WTC11 (cell line): ENCODE measurements at regions not wholly inside any gene's neighbourhood (a gene's known extent, or its start where the extent isn't known, plus 50 kb on each side); places are given as distances from the start of the nearest gene placed in this dataset.

Source experiments
- ATAC-seq: fragments of 200-7000 bp; cut with Tn5 transposase; 2 replicates; pipeline ENCODE4 v1.10.0; 2021; ENCODE audit warnings: mild to moderate bottlenecking, moderate library complexity
- CTCF ChIA-PET: fragments of 300-600 bp; sonication (Branson Sonifier 250); formaldehyde crosslinking; loops from one replicate; lab custom pipeline; 2021; ENCODE audit warnings: antibody characterized with exemption; lab: Charles Lee
- POLR2A ChIA-PET: fragments of 350-600 bp; sonication (Branson Sonifier 250); formaldehyde crosslinking; loops from one replicate; lab custom pipeline; 2021; ENCODE audit warnings: antibody characterized with exemption; lab: Charles Lee
- DNase-seq: peaks from one replicate; pipeline ENCODE4 v3.0.0; 2021; ENCODE audit warnings: low spot score
- H3K27ac Mint-ChIP-seq: 2 replicates; pipeline ENCODE4 v1.8.0; 2021; ENCODE audit warnings: mixed read lengths
- H3K27me3 Mint-ChIP-seq: 2 replicates; pipeline ENCODE4 v1.8.0; 2021; ENCODE audit warnings: low read depth, mild to moderate bottlenecking, moderate library complexity, mixed read lengths
- H3K36me3 Mint-ChIP-seq: 2 replicates; pipeline ENCODE4 v1.8.0; 2021; ENCODE audit warnings: mixed read lengths
- H3K4me1 Mint-ChIP-seq: 2 replicates; pipeline ENCODE4 v1.8.0; 2022; ENCODE audit warnings: mixed read lengths
- H3K4me3 Mint-ChIP-seq: 2 replicates; pipeline ENCODE4 v1.8.0; 2021; ENCODE audit warnings: mild to moderate bottlenecking, moderate library complexity, mixed read lengths
- H3K9me3 Mint-ChIP-seq: 2 replicates; pipeline ENCODE4 v1.8.0; 2021; ENCODE audit warnings: mixed read lengths
- FOXP1 ChIP-seq: sonication (generic); formaldehyde crosslinking; IDR thresholded peaks from 2 replicates; pipeline ENCODE4 v1.8.0; 2022; ENCODE audit warnings: missing genetic modification reagents, mild to moderate bottlenecking, moderate library complexity, borderline replicate concordance
- GTF2I ChIP-seq: fragments of 250-450 bp; sonication (Bioruptor Pico); conservative IDR thresholded peaks from 2 replicates; pipeline ENCODE4 v1.4.0; 2021; ENCODE audit warnings: mild to moderate bottlenecking
- JUN ChIP-seq: sonication (generic); formaldehyde crosslinking; IDR thresholded peaks from 2 replicates; pipeline ENCODE4 v1.8.0; 2023; ENCODE audit warnings: mild to moderate bottlenecking, missing genetic modification reagents
- MXD4 ChIP-seq: fragments of 250-450 bp; sonication (Bioruptor Pico); IDR thresholded peaks from 2 replicates; pipeline ENCODE4 v1.8.0; 2021; ENCODE audit warnings: mild to moderate bottlenecking, moderate library complexity, borderline replicate concordance
- NFE2L1 ChIP-seq: sonication (generic); formaldehyde crosslinking; IDR thresholded peaks from 2 replicates; pipeline ENCODE4 v1.8.1; 2023; ENCODE audit warnings: missing genetic modification reagents
- TEAD1 ChIP-seq: sonication (generic); formaldehyde crosslinking; IDR thresholded peaks from 2 replicates; pipeline ENCODE4 v1.8.0; 2022; ENCODE audit warnings: mild to moderate bottlenecking, missing genetic modification reagents
- TP53 ChIP-seq: sonication (generic); formaldehyde crosslinking; IDR thresholded peaks from 2 replicates; pipeline ENCODE4 v1.8.1; 2023; ENCODE audit warnings: mild to moderate bottlenecking, missing genetic modification reagents
- ZNF396 ChIP-seq: fragments of 250-450 bp; sonication (Bioruptor Pico); IDR thresholded peaks from 2 replicates; pipeline ENCODE4 v1.8.0; 2021; ENCODE audit warnings: mild to moderate bottlenecking, moderate library complexity, borderline replicate concordance
- TF ChIP-seq, protein P1 (sequence below): sonication (generic); formaldehyde crosslinking; IDR thresholded peaks from 2 replicates; pipeline ENCODE4 v1.8.1; 2022; ENCODE audit warnings: missing genetic modification reagents, borderline replicate concordance
- TF ChIP-seq, protein P2 (sequence below): sonication (generic); formaldehyde crosslinking; conservative IDR thresholded peaks from 2 replicates; pipeline ENCODE4 v1.8.1; 2022; ENCODE audit warnings: mild to moderate bottlenecking, missing genetic modification reagents
- TF ChIP-seq, protein P3 (sequence below): fragments of 250-450 bp; sonication (Bioruptor Pico); IDR thresholded peaks from 2 replicates; pipeline ENCODE4 v1.9.0; 2021; ENCODE audit warnings: mild to moderate bottlenecking, borderline replicate concordance
- TF ChIP-seq, protein P4 (sequence below): sonication (generic); formaldehyde crosslinking; IDR thresholded peaks from 2 replicates; pipeline ENCODE4 v1.8.0; 2023; ENCODE audit warnings: missing genetic modification reagents
- TF ChIP-seq, protein P5 (sequence below): sonication (generic); formaldehyde crosslinking; IDR thresholded peaks from 2 replicates; pipeline ENCODE4 v1.8.1; 2023; ENCODE audit warnings: mild to moderate bottlenecking, moderate library complexity, missing genetic modification reagents
- TF ChIP-seq, protein P6 (sequence below): fragments of 250-450 bp; sonication (Bioruptor Pico); IDR thresholded peaks from 2 replicates; pipeline ENCODE4 v1.9.0; 2021; ENCODE audit warnings: mild to moderate bottlenecking
- TF ChIP-seq, protein P7 (sequence below): sonication (generic); formaldehyde crosslinking; IDR thresholded peaks from 2 replicates; pipeline ENCODE4 v1.8.1; 2023; ENCODE audit warnings: mild to moderate bottlenecking, missing genetic modification reagents, moderate library complexity
- TF ChIP-seq, protein P8 (sequence below): sonication (generic); formaldehyde crosslinking; IDR thresholded peaks from 2 replicates; pipeline ENCODE4 v1.8.0; 2023; ENCODE audit warnings: missing genetic modification reagents, mild to moderate bottlenecking, borderline replicate concordance

DNA sequence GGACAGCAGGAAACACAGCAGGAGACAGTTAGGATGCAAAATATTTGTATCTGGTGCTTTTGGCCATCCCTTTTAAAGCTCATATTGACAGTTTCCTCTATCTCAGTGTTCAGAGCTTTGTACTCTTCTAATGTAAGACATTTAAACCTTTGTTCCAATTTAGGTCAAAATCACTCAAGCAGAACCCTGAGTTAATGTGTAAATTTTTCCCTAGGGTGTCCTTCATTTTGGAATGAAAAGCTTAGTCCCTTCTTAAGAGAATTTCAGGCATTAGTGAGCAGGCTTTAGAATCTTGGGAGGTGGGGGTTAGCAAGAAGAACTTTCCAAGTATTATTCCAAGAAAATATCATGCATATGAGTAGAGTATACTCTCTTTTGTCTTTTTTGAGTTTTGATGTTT, 188.7 kb downstream of the GBA3 start:
- no peak overlapping the region for H3K27ac Mint-ChIP-seq
- TF ChIP-seq, protein P1, sequence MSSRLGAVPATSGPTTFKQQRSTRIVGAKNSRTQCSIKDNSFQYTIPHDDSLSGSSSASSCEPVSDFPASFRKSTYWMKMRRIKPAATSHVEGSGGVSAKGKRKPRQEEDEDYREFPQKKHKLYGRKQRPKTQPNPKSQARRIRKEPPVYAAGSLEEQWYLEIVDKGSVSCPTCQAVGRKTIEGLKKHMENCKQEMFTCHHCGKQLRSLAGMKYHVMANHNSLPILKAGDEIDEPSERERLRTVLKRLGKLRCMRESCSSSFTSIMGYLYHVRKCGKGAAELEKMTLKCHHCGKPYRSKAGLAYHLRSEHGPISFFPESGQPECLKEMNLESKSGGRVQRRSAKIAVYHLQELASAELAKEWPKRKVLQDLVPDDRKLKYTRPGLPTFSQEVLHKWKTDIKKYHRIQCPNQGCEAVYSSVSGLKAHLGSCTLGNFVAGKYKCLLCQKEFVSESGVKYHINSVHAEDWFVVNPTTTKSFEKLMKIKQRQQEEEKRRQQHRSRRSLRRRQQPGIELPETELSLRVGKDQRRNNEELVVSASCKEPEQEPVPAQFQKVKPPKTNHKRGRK (CRISPR knock-in tag) = no peak
- no peak for TF ChIP-seq ZNF396 (CRISPR knock-in tag)
- H3K36me3 Mint-ChIP-seq = peaks cover 32% of the 10 kb centered on the region
- peaks cover 27% of the 10 kb centered on the region for H3K4me1 Mint-ChIP-seq
- CTCF ChIA-PET = interaction anchor here (1.3 kb wide), 1 partner anchor 17 kb away, joined by 3 read pairs; no protein-coding TSS in a partner anchor
- ATAC-seq = no peak
- H3K9me3 Mint-ChIP-seq = peaks cover 43% of the 10 kb centered on the region
- DNase-seq = no peak
- POLR2A ChIA-PET = no interaction called here
- H3K27me3 Mint-ChIP-seq = peaks cover 6% of the 10 kb centered on the region
- no peak overlapping the region for H3K4me3 Mint-ChIP-seq

DNA sequence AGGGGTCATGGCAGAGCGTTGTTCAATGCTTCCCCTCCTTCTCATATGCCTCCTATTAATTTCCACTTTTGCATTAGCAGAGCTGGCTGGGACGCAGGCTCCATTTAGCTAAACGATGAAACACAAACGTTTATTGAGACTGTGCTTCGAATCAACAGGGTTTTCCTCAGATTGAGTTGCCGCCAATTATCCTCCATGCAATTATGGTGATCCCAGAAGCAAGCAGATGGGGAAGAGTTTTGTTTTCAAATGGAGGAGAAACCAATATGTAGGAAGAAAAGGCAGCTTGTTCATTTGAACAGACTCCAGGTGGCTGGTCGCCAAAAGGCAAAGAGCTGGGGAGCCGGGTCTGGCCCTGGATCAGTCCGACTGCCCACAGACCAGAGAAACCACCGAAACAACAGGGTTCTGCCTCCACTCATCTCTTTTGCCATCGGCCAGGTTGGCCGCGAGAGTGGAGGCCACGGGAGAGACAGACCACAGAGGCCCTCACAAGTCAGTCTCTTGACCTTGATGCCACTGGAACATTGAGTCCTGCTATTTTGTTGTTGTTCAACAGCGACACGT, 184.8 kb downstream of the GBA3 start:
- Mint-ChIP-seq H3K4me3 (no peak overlapping the region), H3K9me3 (peaks cover 20% of the 10 kb centered on the region), H3K36me3 (peaks cover 6% of the 10 kb centered on the region), H3K27me3 (peaks cover 6% of the 10 kb centered on the region), H3K27ac (no peak overlapping the region), H3K4me1 (peaks cover 14% of the 10 kb centered on the region)
- ATAC-seq (no peak), DNase-seq (no peak)
- POLR2A ChIA-PET = no interaction called here
- no peak for TF ChIP-seq TP53 (CRISPR knock-in tag)
- TF ChIP-seq, protein P2, sequence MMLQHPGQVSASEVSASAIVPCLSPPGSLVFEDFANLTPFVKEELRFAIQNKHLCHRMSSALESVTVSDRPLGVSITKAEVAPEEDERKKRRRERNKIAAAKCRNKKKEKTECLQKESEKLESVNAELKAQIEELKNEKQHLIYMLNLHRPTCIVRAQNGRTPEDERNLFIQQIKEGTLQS (CRISPR knock-in tag) = no peak
- TF ChIP-seq TEAD1 (CRISPR knock-in tag) = no peak
- TF ChIP-seq NFE2L1 (CRISPR knock-in tag) = no peak
- TF ChIP-seq, protein P3, sequence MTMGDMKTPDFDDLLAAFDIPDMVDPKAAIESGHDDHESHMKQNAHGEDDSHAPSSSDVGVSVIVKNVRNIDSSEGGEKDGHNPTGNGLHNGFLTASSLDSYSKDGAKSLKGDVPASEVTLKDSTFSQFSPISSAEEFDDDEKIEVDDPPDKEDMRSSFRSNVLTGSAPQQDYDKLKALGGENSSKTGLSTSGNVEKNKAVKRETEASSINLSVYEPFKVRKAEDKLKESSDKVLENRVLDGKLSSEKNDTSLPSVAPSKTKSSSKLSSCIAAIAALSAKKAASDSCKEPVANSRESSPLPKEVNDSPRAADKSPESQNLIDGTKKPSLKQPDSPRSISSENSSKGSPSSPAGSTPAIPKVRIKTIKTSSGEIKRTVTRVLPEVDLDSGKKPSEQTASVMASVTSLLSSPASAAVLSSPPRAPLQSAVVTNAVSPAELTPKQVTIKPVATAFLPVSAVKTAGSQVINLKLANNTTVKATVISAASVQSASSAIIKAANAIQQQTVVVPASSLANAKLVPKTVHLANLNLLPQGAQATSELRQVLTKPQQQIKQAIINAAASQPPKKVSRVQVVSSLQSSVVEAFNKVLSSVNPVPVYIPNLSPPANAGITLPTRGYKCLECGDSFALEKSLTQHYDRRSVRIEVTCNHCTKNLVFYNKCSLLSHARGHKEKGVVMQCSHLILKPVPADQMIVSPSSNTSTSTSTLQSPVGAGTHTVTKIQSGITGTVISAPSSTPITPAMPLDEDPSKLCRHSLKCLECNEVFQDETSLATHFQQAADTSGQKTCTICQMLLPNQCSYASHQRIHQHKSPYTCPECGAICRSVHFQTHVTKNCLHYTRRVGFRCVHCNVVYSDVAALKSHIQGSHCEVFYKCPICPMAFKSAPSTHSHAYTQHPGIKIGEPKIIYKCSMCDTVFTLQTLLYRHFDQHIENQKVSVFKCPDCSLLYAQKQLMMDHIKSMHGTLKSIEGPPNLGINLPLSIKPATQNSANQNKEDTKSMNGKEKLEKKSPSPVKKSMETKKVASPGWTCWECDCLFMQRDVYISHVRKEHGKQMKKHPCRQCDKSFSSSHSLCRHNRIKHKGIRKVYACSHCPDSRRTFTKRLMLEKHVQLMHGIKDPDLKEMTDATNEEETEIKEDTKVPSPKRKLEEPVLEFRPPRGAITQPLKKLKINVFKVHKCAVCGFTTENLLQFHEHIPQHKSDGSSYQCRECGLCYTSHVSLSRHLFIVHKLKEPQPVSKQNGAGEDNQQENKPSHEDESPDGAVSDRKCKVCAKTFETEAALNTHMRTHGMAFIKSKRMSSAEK = no peak
- no peak for TF ChIP-seq JUN (CRISPR knock-in tag)
- TF ChIP-seq, protein P4, sequence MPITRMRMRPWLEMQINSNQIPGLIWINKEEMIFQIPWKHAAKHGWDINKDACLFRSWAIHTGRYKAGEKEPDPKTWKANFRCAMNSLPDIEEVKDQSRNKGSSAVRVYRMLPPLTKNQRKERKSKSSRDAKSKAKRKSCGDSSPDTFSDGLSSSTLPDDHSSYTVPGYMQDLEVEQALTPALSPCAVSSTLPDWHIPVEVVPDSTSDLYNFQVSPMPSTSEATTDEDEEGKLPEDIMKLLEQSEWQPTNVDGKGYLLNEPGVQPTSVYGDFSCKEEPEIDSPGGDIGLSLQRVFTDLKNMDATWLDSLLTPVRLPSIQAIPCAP = no peak
- TF ChIP-seq, protein P1 (CRISPR knock-in tag) = no peak
- TF ChIP-seq, protein P5, sequence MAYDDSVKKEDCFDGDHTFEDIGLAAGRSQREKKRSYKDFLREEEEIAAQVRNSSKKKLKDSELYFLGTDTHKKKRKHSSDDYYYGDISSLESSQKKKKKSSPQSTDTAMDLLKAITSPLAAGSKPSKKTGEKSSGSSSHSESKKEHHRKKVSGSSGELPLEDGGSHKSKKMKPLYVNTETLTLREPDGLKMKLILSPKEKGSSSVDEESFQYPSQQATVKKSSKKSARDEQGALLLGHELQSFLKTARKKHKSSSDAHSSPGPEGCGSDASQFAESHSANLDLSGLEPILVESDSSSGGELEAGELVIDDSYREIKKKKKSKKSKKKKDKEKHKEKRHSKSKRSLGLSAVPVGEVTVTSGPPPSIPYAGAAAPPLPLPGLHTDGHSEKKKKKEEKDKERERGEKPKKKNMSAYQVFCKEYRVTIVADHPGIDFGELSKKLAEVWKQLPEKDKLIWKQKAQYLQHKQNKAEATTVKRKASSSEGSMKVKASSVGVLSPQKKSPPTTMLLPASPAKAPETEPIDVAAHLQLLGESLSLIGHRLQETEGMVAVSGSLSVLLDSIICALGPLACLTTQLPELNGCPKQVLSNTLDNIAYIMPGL (CRISPR knock-in tag) = no peak
- TF ChIP-seq, protein P6, sequence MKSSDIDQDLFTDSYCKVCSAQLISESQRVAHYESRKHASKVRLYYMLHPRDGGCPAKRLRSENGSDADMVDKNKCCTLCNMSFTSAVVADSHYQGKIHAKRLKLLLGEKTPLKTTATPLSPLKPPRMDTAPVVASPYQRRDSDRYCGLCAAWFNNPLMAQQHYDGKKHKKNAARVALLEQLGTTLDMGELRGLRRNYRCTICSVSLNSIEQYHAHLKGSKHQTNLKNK = no peak
- no peak for TF ChIP-seq GTF2I (CRISPR knock-in tag)
- TF ChIP-seq, protein P7, sequence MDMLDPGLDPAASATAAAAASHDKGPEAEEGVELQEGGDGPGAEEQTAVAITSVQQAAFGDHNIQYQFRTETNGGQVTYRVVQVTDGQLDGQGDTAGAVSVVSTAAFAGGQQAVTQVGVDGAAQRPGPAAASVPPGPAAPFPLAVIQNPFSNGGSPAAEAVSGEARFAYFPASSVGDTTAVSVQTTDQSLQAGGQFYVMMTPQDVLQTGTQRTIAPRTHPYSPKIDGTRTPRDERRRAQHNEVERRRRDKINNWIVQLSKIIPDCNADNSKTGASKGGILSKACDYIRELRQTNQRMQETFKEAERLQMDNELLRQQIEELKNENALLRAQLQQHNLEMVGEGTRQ (CRISPR knock-in tag) = no peak
- no peak for TF ChIP-seq MXD4
- TF ChIP-seq, protein P8, sequence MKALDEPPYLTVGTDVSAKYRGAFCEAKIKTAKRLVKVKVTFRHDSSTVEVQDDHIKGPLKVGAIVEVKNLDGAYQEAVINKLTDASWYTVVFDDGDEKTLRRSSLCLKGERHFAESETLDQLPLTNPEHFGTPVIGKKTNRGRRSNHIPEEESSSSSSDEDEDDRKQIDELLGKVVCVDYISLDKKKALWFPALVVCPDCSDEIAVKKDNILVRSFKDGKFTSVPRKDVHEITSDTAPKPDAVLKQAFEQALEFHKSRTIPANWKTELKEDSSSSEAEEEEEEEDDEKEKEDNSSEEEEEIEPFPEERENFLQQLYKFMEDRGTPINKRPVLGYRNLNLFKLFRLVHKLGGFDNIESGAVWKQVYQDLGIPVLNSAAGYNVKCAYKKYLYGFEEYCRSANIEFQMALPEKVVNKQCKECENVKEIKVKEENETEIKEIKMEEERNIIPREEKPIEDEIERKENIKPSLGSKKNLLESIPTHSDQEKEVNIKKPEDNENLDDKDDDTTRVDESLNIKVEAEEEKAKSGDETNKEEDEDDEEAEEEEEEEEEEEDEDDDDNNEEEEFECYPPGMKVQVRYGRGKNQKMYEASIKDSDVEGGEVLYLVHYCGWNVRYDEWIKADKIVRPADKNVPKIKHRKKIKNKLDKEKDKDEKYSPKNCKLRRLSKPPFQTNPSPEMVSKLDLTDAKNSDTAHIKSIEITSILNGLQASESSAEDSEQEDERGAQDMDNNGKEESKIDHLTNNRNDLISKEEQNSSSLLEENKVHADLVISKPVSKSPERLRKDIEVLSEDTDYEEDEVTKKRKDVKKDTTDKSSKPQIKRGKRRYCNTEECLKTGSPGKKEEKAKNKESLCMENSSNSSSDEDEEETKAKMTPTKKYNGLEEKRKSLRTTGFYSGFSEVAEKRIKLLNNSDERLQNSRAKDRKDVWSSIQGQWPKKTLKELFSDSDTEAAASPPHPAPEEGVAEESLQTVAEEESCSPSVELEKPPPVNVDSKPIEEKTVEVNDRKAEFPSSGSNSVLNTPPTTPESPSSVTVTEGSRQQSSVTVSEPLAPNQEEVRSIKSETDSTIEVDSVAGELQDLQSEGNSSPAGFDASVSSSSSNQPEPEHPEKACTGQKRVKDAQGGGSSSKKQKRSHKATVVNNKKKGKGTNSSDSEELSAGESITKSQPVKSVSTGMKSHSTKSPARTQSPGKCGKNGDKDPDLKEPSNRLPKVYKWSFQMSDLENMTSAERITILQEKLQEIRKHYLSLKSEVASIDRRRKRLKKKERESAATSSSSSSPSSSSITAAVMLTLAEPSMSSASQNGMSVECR (CRISPR knock-in tag) = no peak
- no peak for TF ChIP-seq FOXP1 (CRISPR knock-in tag)
- CTCF ChIA-PET = interaction anchor here (0.6 to 0.7 kb wide), 2 partner anchors 9 to 364 kb away, joined by 3 to 4 read pairs; no protein-coding TSS in a partner anchor
